Trophoblast cell (in vitro differentiated cells and primary cell): ENCODE measurements at regions not wholly inside any gene's neighbourhood (a gene's known extent, or its start where the extent isn't known, plus 50 kb on each side); places are given as distances from the start of the nearest gene placed in this dataset.
A peak's percentile ranks its signal among the peaks of the same experiment; 100 is the strongest.

Experiments
- DNase-seq, 2 donors: peaks; one replicate each; pipeline ENCODE4 v3.0.0-alpha.2; 2016
- H2AFZ ChIP-seq: 2 replicates; pipeline ENCODE4 v1.6.1; 2013; ENCODE audit warnings: low read length, moderate library complexity, mild to moderate bottlenecking; ENCODE audit not compliant: insufficient read depth, poor library complexity
- H2AK5ac ChIP-seq: 2 replicates; pipeline ENCODE4 v1.6.1; 2013; ENCODE audit warnings: mild to moderate bottlenecking, low read length
- H2BK120ac ChIP-seq: 2 replicates; pipeline ENCODE4 v1.6.1; 2013; ENCODE audit warnings: low read length, mild to moderate bottlenecking, moderate library complexity; ENCODE audit not compliant: insufficient read depth, poor library complexity
- H2BK12ac ChIP-seq: 2 replicates; pipeline ENCODE4 v1.6.1; 2013; ENCODE audit warnings: mild to moderate bottlenecking, low read length, moderate library complexity
- H2BK5ac ChIP-seq: 2 replicates; pipeline ENCODE4 v1.6.1; 2013; ENCODE audit warnings: low read length, low read depth, moderate library complexity, mild to moderate bottlenecking; ENCODE audit not compliant: poor library complexity
- H3K14ac ChIP-seq: 2 replicates; pipeline ENCODE4 v1.6.1; 2013; ENCODE audit warnings: mild to moderate bottlenecking, low read length
- H3K18ac ChIP-seq: 2 replicates; pipeline ENCODE4 v1.6.1; 2013; ENCODE audit warnings: mild to moderate bottlenecking, low read length
- H3K23ac ChIP-seq: 2 replicates; pipeline ENCODE4 v1.6.1; 2013; ENCODE audit warnings: low read length
- H3K27ac ChIP-seq: 2 replicates; pipeline ENCODE4 v1.5.1; 2013; ENCODE audit warnings: low read depth, mild to moderate bottlenecking, inconsistent platforms, low read length, moderate library complexity
- H3K27me3 ChIP-seq: 2 replicates; pipeline ENCODE4 v1.6.1; 2013; ENCODE audit warnings: inconsistent platforms, mild to moderate bottlenecking, low read length, moderate library complexity; ENCODE audit not compliant: insufficient read depth
- H3K36me3 ChIP-seq, 2 experiments: 1 replicate in 1 of 2; 2 replicates in 1 of 2; pipeline ENCODE4 v1.6.1; 2013; ENCODE audit warnings: low read length in 2 of 2, mild to moderate bottlenecking in 2 of 2, moderate library complexity in 1 of 2; ENCODE audit not compliant: insufficient read depth in 2 of 2, control insufficient read depth in 1 of 2
- H3K4ac ChIP-seq: 2 replicates; pipeline ENCODE4 v1.6.1; 2013; ENCODE audit warnings: low read depth, mild to moderate bottlenecking, low read length, moderate library complexity
- H3K4me1 ChIP-seq, 2 experiments: 1 replicate in 1 of 2; 2 replicates in 1 of 2; pipeline ENCODE4 v1.6.1; 2013; ENCODE audit warnings: low read length in 2 of 2, mild to moderate bottlenecking in 2 of 2, moderate library complexity in 1 of 2; ENCODE audit not compliant: insufficient read depth in 2 of 2, control insufficient read depth in 1 of 2
- H3K4me2 ChIP-seq: 2 replicates; pipeline ENCODE4 v1.6.1; 2013; ENCODE audit warnings: inconsistent platforms, mild to moderate bottlenecking, low read length, moderate library complexity
- H3K4me3 ChIP-seq: 2 replicates; pipeline ENCODE4 v1.5.1; 2013; ENCODE audit warnings: mild to moderate bottlenecking, low read depth, low read length, inconsistent platforms
- H3K79me1 ChIP-seq: one replicate; pipeline ENCODE4 v1.6.1; 2013; ENCODE audit warnings: low read length
- H3K79me2 ChIP-seq: 2 replicates; pipeline ENCODE4 v1.6.1; 2013; ENCODE audit warnings: low read length, mild to moderate bottlenecking; ENCODE audit not compliant: control insufficient read depth, insufficient read depth, poor library complexity
- H3K9ac ChIP-seq: 2 replicates; pipeline ENCODE4 v1.6.1; 2013; ENCODE audit warnings: mild to moderate bottlenecking, low read length
- H3K9me3 ChIP-seq: 2 replicates; pipeline ENCODE4 v1.6.1; 2013; ENCODE audit warnings: low read depth, mild to moderate bottlenecking, control low read depth, inconsistent platforms, low read length; ENCODE audit not compliant: insufficient read depth
- H4K12ac ChIP-seq: 2 replicates; pipeline ENCODE4 v1.6.1; 2013; ENCODE audit warnings: low read depth, mild to moderate bottlenecking, low read length, moderate library complexity
- H4K8ac ChIP-seq: 2 replicates; pipeline ENCODE4 v1.6.1; 2013; ENCODE audit warnings: low read depth, mild to moderate bottlenecking, low read length, moderate library complexity
- H4K91ac ChIP-seq: one replicate; pipeline ENCODE4 v1.6.1; 2013; ENCODE audit warnings: low read depth, mild to moderate bottlenecking, low read length, moderate library complexity
- WGBS: extraction: QIAGEN DNeasy Blood & Tissue Kit; methylation state at CpG from one replicate; pipeline ENCODE4 v1.1.7; 2013; ENCODE audit warnings: missing lambda C conversion rate; ENCODE audit not compliant: insufficient read length, insufficient coverage; ENCODE audit errors: extremely low coverage; 5-methylcytosine and 5-hydroxymethylcytosine counted together

GRCh38 chr14:21937996-21938395, 264.4 kb upstream of the OR4E1 start:
- H3K36me3 ChIP-seq = no peaks in the 10 kb centered on the region
- no peak overlapping the region for H2AK5ac ChIP-seq
- no peak overlapping the region for H2BK12ac ChIP-seq
- H3K9me3 ChIP-seq = no peaks in the 10 kb centered on the region
- H2AFZ ChIP-seq = no peak overlapping the region
- no CpG with 5 or more reads among the region's 2 CpGs for WGBS
- no peaks in the 10 kb centered on the region for H3K27me3 ChIP-seq
- H2BK5ac ChIP-seq = no peak overlapping the region
- no peak overlapping the region for H4K12ac ChIP-seq
- no peak overlapping the region for H4K91ac ChIP-seq
- H3K23ac ChIP-seq = no peak overlapping the region
- H3K9ac ChIP-seq = no peak overlapping the region
- DNase-seq = no peak
- H3K4ac ChIP-seq = no peak overlapping the region
- H3K4me1 ChIP-seq = no peaks in the 10 kb centered on the region
- no peaks in the 10 kb centered on the region for H3K79me2 ChIP-seq
- H4K8ac ChIP-seq = no peak overlapping the region
- H3K27ac ChIP-seq = no peak overlapping the region
- no peak overlapping the region for H3K14ac ChIP-seq
- H3K4me3 ChIP-seq = no peak overlapping the region
- H3K18ac ChIP-seq = no peak overlapping the region
- no peak overlapping the region for H2BK120ac ChIP-seq
- H3K4me2 ChIP-seq = no peak overlapping the region
- H3K79me1 ChIP-seq = no peaks in the 10 kb centered on the region

- H3K4ac ChIP-seq = no peak overlapping the region
- no peak overlapping the region for H4K12ac ChIP-seq
- no peak overlapping the region for H4K91ac ChIP-seq
- H3K79me2 ChIP-seq = no peaks in the 10 kb centered on the region
- peak in 1 of 2 donors; percentile 31 for DNase-seq
- no peaks in the 10 kb centered on the region for H3K4me1 ChIP-seq
- H3K27me3 ChIP-seq = no peaks in the 10 kb centered on the region
- H2AFZ ChIP-seq = no peak overlapping the region
- no peak overlapping the region for H3K23ac ChIP-seq
- no peak overlapping the region for H3K27ac ChIP-seq
- H2BK5ac ChIP-seq = no peak overlapping the region
- no peaks in the 10 kb centered on the region for H3K9me3 ChIP-seq
- no peaks in the 10 kb centered on the region for H3K79me1 ChIP-seq
- no peak overlapping the region for H3K4me2 ChIP-seq
- no peak overlapping the region for H3K4me3 ChIP-seq
- no peak overlapping the region for H3K18ac ChIP-seq
- no peak overlapping the region for H2AK5ac ChIP-seq
- no peak overlapping the region for H3K9ac ChIP-seq
- no peaks in the 10 kb centered on the region for H3K36me3 ChIP-seq
- H4K8ac ChIP-seq = no peak overlapping the region
- no peak overlapping the region for H2BK12ac ChIP-seq
- no peak overlapping the region for H2BK120ac ChIP-seq
- no CpG with 5 or more reads among the region's 1 CpG for WGBS
- H3K14ac ChIP-seq = no peak overlapping the region
Measured at GRCh38 chr14:21933681-21934080, 260.1 kb upstream of the OR4E1 start.

GRCh38 chr14:21924479-21924878, 250.9 kb upstream of the OR4E1 start:
- Histone ChIP-seq H3K23ac (no peak overlapping the region), H2BK12ac (no peak overlapping the region), H3K36me3 (no peaks in the 10 kb centered on the region), H3K79me1 (no peaks in the 10 kb centered on the region), H4K8ac (no peak overlapping the region), H2AFZ (no peak overlapping the region), H4K91ac (no peak overlapping the region), H3K4ac (no peak overlapping the region), H3K27ac (no peak overlapping the region), H3K4me2 (no peak overlapping the region), H3K18ac (no peak overlapping the region), H3K4me1 (no peaks in the 10 kb centered on the region), H3K9ac (peak overlapping the region; percentile 33), H2AK5ac (no peak overlapping the region), H3K9me3 (no peaks in the 10 kb centered on the region), H3K79me2 (no peaks in the 10 kb centered on the region), H3K27me3 (no peaks in the 10 kb centered on the region), H2BK5ac (no peak overlapping the region), H3K4me3 (no peak overlapping the region), H3K14ac (no peak overlapping the region), H4K12ac (no peak overlapping the region), H2BK120ac (no peak overlapping the region)
- no peak for DNase-seq
- WGBS = no CpG with 5 or more reads among the region's 5 CpGs

GRCh38 chr14:21923820-21924219, 250.2 kb upstream of the OR4E1 start:
- H2AFZ ChIP-seq = no peak overlapping the region
- H3K36me3 ChIP-seq = no peaks in the 10 kb centered on the region
- no peaks in the 10 kb centered on the region for H3K27me3 ChIP-seq
- H3K23ac ChIP-seq = no peak overlapping the region
- no peaks in the 10 kb centered on the region for H3K9me3 ChIP-seq
- no peaks in the 10 kb centered on the region for H3K4me1 ChIP-seq
- no peak overlapping the region for H2BK120ac ChIP-seq
- H4K91ac ChIP-seq = no peak overlapping the region
- H2BK5ac ChIP-seq = no peak overlapping the region
- DNase-seq = no peak
- H3K79me1 ChIP-seq = no peaks in the 10 kb centered on the region
- no peak overlapping the region for H3K27ac ChIP-seq
- H3K79me2 ChIP-seq = no peaks in the 10 kb centered on the region
- no peak overlapping the region for H3K4ac ChIP-seq
- H3K18ac ChIP-seq = no peak overlapping the region
- H3K14ac ChIP-seq = no peak overlapping the region
- H2AK5ac ChIP-seq = no peak overlapping the region
- no peak overlapping the region for H4K8ac ChIP-seq
- no peak overlapping the region for H3K4me3 ChIP-seq
- H4K12ac ChIP-seq = no peak overlapping the region
- H3K4me2 ChIP-seq = no peak overlapping the region
- H3K9ac ChIP-seq = no peak overlapping the region
- H2BK12ac ChIP-seq = no peak overlapping the region
